ENCODE measurements at regions not wholly inside any gene's neighbourhood (a gene's known extent, or its start where the extent isn't known, plus 50 kb on each side); places are given as distances from the start of the nearest gene placed in this dataset.

GRCh38 chr1:219759095-219759494, 146.2 kb upstream of the ZC3H11B start:
- TF ChIP-seq, protein P1, sequence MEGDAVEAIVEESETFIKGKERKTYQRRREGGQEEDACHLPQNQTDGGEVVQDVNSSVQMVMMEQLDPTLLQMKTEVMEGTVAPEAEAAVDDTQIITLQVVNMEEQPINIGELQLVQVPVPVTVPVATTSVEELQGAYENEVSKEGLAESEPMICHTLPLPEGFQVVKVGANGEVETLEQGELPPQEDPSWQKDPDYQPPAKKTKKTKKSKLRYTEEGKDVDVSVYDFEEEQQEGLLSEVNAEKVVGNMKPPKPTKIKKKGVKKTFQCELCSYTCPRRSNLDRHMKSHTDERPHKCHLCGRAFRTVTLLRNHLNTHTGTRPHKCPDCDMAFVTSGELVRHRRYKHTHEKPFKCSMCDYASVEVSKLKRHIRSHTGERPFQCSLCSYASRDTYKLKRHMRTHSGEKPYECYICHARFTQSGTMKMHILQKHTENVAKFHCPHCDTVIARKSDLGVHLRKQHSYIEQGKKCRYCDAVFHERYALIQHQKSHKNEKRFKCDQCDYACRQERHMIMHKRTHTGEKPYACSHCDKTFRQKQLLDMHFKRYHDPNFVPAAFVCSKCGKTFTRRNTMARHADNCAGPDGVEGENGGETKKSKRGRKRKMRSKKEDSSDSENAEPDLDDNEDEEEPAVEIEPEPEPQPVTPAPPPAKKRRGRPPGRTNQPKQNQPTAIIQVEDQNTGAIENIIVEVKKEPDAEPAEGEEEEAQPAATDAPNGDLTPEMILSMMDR (IDR thresholded peaks at IDR 0.05) = no peak
- H3K36me3 ChIP-seq = no peaks in the 10 kb centered on the region
- DNase-seq (no peak), ATAC-seq (no peak)
- H3K27ac ChIP-seq = no peak overlapping the region
- H3K9me3 ChIP-seq = no peaks in the 10 kb centered on the region
- H3K4me1 ChIP-seq = no peaks in the 10 kb centered on the region
- no peaks in the 10 kb centered on the region for H3K27me3 ChIP-seq (ENCODE audit: low read depth)
- H3K4me3 ChIP-seq = no peak overlapping the region
- intact Hi-C loops (cut with DNase I) = no loop called here

DNA sequence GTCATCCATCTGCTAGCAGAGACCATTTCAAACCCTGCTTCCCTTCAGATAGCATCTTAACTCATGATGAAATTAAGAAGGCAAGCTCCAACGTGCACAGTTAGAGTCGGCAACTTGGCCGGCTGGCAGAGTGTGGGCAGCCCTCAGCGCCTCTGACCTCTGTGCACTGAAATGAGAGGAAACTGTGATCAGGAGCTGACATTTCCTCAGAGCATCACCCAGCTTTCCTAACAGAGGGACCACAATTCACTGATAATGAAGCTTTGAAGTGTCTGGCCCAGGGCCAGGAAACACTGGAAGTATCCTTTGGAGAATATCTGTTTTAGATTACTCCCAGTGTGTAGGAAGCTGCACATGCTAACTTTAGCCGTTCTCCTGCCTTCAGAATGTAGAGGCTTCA, 145.0 kb upstream of the ZC3H11B start:
- DNase-seq = no peak
- TF ChIP-seq, protein P1 (IDR thresholded peaks at IDR 0.05) = no peak

GRCh38 chr1:219755234-219755633, 142.3 kb upstream of the ZC3H11B start:
- DNase-seq = no peak
- no peak for ATAC-seq
- H3K27ac ChIP-seq = no peak overlapping the region
- H3K4me1 ChIP-seq = no peaks in the 10 kb centered on the region
- no peaks in the 10 kb centered on the region for H3K36me3 ChIP-seq
- TF ChIP-seq, protein P1 (IDR thresholded peaks at IDR 0.05) = no peak
- H3K9me3 ChIP-seq = no peaks in the 10 kb centered on the region
- no peak overlapping the region for H3K4me3 ChIP-seq
- intact Hi-C loops (cut with DNase I) = no loop called here
- H3K27me3 ChIP-seq (ENCODE audit: low read depth) = no peaks in the 10 kb centered on the region

More for the DNA sequence above, 145.0 kb upstream of the ZC3H11B start:
- intact Hi-C loops (cut with DNase I) = no loop called here
- H3K4me1 ChIP-seq = no peaks in the 10 kb centered on the region
- H3K27me3 ChIP-seq (ENCODE audit: low read depth) = no peaks in the 10 kb centered on the region
- H3K4me3 ChIP-seq = no peak overlapping the region
- no peak for ATAC-seq
- no peaks in the 10 kb centered on the region for H3K36me3 ChIP-seq
- no peak overlapping the region for H3K27ac ChIP-seq
- no peaks in the 10 kb centered on the region for H3K9me3 ChIP-seq

- intact Hi-C loops (cut with DNase I) = no loop called here
- Histone ChIP-seq H3K36me3 (no peaks in the 10 kb centered on the region), H3K4me1 (no peaks in the 10 kb centered on the region), H3K27me3 (ENCODE audit: low read depth) (no peaks in the 10 kb centered on the region), H3K4me3 (no peak overlapping the region), H3K9me3 (no peaks in the 10 kb centered on the region), H3K27ac (no peak overlapping the region)
- no peak for DNase-seq
- ATAC-seq = no peak
- TF ChIP-seq, protein P1 (IDR thresholded peaks at IDR 0.05) = no peak
Observed at GRCh38 chr1:219754767-219755166, 141.9 kb upstream of the ZC3H11B start.

GRCh38 chr1:219753914-219754313, 141.0 kb upstream of the ZC3H11B start:
- intact Hi-C loops (cut with DNase I) = no loop called here
- Histone ChIP-seq H3K4me1 (no peaks in the 10 kb centered on the region), H3K27ac (no peak overlapping the region), H3K36me3 (no peaks in the 10 kb centered on the region), H3K9me3 (no peaks in the 10 kb centered on the region), H3K27me3 (ENCODE audit: low read depth) (no peaks in the 10 kb centered on the region), H3K4me3 (no peak overlapping the region)
- TF ChIP-seq, protein P1 (IDR thresholded peaks at IDR 0.05) = no peak
- DNase-seq (no peak), ATAC-seq (no peak)

GRCh38 chr1:219752645-219753044, 139.7 kb upstream of the ZC3H11B start:
- no peak for DNase-seq
- no peak overlapping the region for H3K4me3 ChIP-seq
- H3K9me3 ChIP-seq = no peaks in the 10 kb centered on the region
- no peaks in the 10 kb centered on the region for H3K27me3 ChIP-seq (ENCODE audit: low read depth)
- intact Hi-C loops (cut with DNase I) = no loop called here
- H3K27ac ChIP-seq = no peak overlapping the region
- H3K36me3 ChIP-seq = no peaks in the 10 kb centered on the region
- no peak for ATAC-seq
- TF ChIP-seq, protein P1 (IDR thresholded peaks at IDR 0.05) = no peak
- H3K4me1 ChIP-seq = no peaks in the 10 kb centered on the region
